Fibroblast of pulmonary artery (primary cell): ENCODE measurements at regions not wholly inside any gene's neighbourhood (a gene's known extent, or its start where the extent isn't known, plus 50 kb on each side); places are given as distances from the start of the nearest gene placed in this dataset.

Experiments used
- DNase-seq: peaks from one replicate; pipeline ENCODE4 v3.0.0-alpha.2; 2010; ENCODE audit warnings: low read depth
- H3K4me3 ChIP-seq: replicated peaks from 2 replicates; pipeline ENCODE4 v1.5.1; 2011; ENCODE audit warnings: low read depth, mild to moderate bottlenecking, control low read depth, low read length, moderate library complexity
- TF ChIP-seq, protein P1 (sequence below): IDR thresholded peaks from 2 replicates; pipeline ENCODE4 v1.5.1; 2011; ENCODE audit warnings: mild to moderate bottlenecking, control low read depth, low read length, inconsistent platforms; ENCODE audit errors: missing control alignments

DNA sequence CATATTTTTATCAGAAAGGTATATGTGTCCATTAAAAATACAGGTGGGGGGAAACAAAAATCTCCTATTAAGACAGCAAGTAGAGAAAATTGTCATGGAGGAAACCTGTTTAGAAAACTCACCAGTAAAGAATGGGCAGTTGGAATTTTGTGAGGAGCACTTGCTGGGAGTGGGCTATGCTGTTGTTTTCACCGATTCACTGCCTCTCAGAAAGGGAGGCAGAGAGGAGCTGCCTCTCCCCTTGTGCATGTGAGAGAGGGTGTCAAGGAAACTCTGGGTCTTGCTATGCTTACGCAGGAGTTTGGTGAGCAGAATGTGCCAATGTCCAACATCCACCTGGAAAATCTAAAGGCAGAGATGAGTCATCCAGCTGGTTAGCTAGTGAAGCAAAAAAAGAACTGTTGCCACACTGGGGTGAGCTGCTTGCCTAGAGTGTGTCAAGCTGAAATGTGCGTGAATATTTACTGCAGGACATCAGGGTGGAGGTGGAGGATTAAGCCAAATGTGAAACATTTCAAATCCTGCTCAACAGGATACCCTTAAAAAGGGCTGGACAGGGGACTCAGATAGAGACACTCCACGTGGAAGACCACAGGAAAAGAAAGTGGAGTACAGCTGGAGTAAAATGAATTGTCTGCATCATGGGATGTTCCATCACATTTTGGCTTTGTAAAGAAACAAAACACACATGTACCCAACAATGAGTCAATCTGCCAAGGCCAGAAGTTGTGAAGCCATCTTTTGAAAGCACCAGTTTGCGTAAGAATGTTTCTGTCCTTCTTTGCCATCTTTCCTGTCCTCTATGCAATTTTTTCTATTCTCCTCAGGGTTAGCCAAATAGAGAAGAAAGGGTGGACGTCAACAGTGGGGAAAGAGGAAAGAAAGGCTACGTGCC is 449.7 kb upstream of the MPDZ start:
- TF ChIP-seq, protein P1, sequence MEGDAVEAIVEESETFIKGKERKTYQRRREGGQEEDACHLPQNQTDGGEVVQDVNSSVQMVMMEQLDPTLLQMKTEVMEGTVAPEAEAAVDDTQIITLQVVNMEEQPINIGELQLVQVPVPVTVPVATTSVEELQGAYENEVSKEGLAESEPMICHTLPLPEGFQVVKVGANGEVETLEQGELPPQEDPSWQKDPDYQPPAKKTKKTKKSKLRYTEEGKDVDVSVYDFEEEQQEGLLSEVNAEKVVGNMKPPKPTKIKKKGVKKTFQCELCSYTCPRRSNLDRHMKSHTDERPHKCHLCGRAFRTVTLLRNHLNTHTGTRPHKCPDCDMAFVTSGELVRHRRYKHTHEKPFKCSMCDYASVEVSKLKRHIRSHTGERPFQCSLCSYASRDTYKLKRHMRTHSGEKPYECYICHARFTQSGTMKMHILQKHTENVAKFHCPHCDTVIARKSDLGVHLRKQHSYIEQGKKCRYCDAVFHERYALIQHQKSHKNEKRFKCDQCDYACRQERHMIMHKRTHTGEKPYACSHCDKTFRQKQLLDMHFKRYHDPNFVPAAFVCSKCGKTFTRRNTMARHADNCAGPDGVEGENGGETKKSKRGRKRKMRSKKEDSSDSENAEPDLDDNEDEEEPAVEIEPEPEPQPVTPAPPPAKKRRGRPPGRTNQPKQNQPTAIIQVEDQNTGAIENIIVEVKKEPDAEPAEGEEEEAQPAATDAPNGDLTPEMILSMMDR: no peak
- no peak overlapping the region for H3K4me3 ChIP-seq
- peak; percentile 75 for DNase-seq

DNA sequence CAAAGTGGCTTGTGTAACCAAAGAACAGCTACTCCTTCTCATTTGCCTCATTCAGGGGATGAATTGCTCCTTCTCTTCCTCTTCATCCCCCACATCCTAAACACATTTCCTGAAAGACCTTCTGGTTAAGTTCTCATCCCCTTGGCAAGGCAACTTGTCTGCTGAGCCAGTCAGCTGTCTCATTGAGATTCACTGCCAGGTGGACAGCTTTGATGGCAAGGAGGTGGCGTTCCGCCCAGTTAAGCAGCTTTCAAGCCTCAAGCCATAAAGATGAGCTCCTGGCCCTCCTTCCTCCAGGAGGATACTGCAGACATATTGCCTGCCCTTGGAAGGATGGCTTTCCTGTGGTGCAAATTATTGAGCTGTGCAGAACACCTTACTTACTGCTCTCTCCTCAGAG is 448.6 kb upstream of the MPDZ start:
- no peak overlapping the region for H3K4me3 ChIP-seq
- TF ChIP-seq, protein P1: no peak
- peak; percentile 36 for DNase-seq

DNA sequence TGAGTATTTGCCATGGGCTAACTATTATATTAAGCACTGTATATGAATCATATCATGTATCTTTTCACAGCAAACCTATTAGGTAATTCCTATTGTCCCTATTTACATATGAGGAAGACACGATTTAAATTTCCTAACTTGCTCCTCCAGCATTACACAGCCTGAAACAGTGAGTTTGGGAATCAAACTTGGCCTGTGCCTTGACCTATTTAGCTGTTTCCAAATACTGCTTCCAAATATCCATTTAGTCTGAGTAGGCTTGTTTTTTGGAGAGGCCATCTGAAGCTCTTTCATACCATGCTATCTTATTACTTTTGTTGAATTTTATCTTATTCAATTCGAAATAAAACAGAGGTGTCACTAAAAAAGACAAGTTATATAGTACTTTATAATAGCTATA is 447.3 kb upstream of the MPDZ start:
- DNase-seq: no peak
- no peak overlapping the region for H3K4me3 ChIP-seq
- TF ChIP-seq, protein P1: no peak

DNA sequence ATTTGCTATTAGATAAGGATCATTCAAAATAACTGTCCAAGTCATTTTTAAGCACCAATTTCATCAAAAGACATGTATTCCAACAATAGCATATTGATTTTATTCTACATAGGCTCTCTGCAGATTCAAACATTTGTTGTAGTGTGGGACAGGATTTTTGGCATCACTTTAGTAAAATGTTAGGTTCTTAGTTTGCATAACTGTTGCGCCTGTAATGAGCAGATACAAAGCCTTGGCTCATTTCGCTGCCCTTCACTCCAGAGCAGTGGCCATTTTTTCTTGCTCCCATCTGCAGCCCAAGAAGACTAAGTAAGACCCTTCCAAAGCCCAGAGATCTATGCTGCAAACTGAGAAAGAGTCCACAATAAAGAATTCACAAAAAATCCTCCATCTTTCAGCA is 446.0 kb upstream of the MPDZ start:
- TF ChIP-seq, protein P1: no peak

DNA sequence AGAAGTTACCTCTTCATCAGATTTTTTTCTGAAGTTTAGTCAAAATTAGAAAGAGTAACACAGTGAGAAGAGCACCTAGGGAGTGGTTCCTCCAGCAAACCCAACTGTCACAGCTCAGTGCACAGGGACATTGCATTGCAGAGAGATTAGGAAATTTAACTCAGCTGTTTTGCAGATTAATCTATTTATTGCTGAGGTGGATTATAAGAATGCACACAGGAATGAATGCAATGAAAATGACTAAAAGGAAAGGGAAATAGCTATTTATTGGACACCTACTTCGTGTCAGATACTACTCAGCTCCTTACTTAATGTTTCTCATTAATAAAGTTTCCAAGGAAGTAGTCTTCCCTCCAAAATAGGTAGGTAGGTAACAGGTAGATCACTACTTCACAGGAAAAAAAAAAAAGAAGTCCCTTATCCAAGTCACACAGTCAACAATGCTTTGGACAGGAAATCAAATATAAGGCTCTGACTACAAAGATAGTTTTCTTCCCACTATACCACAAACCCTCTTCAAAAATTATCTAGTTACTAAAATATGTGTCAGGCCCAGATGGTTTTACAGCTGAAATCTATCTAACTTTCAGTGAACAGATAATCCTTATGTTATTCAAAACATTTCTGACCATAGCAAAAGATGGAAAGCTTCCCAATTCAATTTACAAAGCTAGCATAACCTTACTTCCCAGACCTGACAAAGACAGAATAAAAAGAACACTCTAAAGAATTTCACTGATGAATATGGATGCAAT is 442.2 kb upstream of the MPDZ start:
- TF ChIP-seq, protein P1: no peak
- peak; percentile 32 for DNase-seq
- no peak overlapping the region for H3K4me3 ChIP-seq

More for the DNA sequence above, 446.0 kb upstream of the MPDZ start:
- DNase-seq: no peak
- H3K4me3 ChIP-seq: no peak overlapping the region

DNA sequence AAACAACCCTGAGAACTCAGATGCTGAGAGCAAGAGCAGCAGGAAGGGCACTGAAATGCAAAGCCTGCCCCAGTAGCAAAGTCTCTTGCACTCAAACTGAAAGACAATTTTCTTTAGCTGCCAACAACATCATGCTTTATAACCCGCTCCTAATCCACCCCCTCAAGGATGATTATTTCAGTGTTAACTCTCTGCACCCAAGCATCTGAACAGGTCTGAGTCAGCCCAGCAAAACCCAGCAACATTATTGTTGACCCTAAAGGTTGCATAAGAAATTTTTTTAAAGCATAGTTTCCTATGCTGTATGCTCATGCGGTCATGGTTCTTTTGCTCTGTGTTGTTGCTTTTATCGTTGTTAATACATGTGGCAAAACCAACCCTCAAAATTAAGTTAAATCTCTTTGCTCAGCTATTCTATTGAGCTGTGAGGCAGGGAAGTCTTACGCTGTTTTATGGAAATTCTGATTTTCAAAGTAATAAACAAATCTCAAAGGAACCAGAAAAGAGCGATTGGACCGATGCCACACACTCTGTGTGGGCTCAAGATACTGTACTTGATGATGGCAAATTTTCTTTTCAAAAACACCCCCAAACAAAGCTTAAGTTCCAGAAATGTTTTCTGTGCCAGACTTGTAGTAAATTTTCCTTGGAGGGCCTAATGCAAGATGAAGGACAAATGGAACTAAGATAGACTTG is 440.6 kb upstream of the MPDZ start:
- peak; percentile 83 for DNase-seq
- no peak overlapping the region for H3K4me3 ChIP-seq
- TF ChIP-seq, protein P1: no peak
